ENCODE measurements at regions not wholly inside any gene's neighbourhood (a gene's known extent, or its start where the extent isn't known, plus 50 kb on each side); places are given as distances from the start of the nearest gene placed in this dataset.

- H3K4me3 ChIP-seq (ENCODE audit: low read depth, low read length) = no peak overlapping the region
- peaks cover 6% of the 10 kb centered on the region for H3K27me3 ChIP-seq (ENCODE audit: control insufficient read depth, insufficient read depth, low read length)
- DNase-seq (ENCODE audit: low read depth) = no peak
- TF ChIP-seq, protein P1, sequence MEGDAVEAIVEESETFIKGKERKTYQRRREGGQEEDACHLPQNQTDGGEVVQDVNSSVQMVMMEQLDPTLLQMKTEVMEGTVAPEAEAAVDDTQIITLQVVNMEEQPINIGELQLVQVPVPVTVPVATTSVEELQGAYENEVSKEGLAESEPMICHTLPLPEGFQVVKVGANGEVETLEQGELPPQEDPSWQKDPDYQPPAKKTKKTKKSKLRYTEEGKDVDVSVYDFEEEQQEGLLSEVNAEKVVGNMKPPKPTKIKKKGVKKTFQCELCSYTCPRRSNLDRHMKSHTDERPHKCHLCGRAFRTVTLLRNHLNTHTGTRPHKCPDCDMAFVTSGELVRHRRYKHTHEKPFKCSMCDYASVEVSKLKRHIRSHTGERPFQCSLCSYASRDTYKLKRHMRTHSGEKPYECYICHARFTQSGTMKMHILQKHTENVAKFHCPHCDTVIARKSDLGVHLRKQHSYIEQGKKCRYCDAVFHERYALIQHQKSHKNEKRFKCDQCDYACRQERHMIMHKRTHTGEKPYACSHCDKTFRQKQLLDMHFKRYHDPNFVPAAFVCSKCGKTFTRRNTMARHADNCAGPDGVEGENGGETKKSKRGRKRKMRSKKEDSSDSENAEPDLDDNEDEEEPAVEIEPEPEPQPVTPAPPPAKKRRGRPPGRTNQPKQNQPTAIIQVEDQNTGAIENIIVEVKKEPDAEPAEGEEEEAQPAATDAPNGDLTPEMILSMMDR (IDR thresholded peaks at IDR 0.05; ENCODE audit: insufficient read depth, low read length, poor library complexity, severe bottlenecking) = no peak
- H3K36me3 ChIP-seq (ENCODE audit: control insufficient read depth, insufficient read depth, low read length) = no peaks in the 10 kb centered on the region
Measured at GRCh38 chr6:33907227-33907626, 103.4 kb upstream of the MLN start.

DNA sequence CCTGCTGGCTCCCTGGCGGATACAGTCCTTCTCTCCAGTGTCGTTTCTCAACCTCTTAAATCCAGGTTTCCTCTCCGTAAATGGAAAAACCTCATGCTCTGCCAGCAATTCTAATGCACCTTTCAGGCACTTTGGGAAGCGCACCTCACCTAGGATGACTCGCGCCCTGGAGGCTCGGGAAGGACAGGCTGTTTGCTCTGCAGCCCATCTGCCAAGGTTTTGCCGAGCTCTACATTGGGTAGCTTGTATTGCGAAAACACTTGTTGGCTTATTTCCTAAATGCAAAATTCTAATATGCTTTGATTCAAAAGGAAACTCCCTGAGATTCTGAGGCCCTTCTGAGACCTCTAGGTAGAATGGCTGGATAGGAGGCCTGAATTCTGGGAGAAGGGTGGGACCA is 102.6 kb upstream of the MLN start:
- peaks cover 6% of the 10 kb centered on the region for H3K27me3 ChIP-seq (ENCODE audit: control insufficient read depth, insufficient read depth, low read length)

GRCh38 chr6:33905071-33905609 is 101.3 kb upstream of the MLN start:
- no peak for DNase-seq (ENCODE audit: low read depth)
- TF ChIP-seq, protein P1 (IDR thresholded peaks at IDR 0.05; ENCODE audit: insufficient read depth, low read length, poor library complexity, severe bottlenecking) = no peak
- no peaks in the 10 kb centered on the region for H3K36me3 ChIP-seq (ENCODE audit: control insufficient read depth, insufficient read depth, low read length)
- peaks cover 6% of the 10 kb centered on the region for H3K27me3 ChIP-seq (ENCODE audit: control insufficient read depth, insufficient read depth, low read length)
- H3K4me3 ChIP-seq (ENCODE audit: low read depth, low read length) = no peak overlapping the region

More for the DNA sequence above, 102.6 kb upstream of the MLN start:
- Histone ChIP-seq H3K4me3 (ENCODE audit: low read depth, low read length) (no peak overlapping the region), H3K36me3 (ENCODE audit: control insufficient read depth, insufficient read depth, low read length) (no peaks in the 10 kb centered on the region)
- no peak for DNase-seq (ENCODE audit: low read depth)
- TF ChIP-seq, protein P1 (IDR thresholded peaks at IDR 0.05; ENCODE audit: insufficient read depth, low read length, poor library complexity, severe bottlenecking) = no peak

DNA sequence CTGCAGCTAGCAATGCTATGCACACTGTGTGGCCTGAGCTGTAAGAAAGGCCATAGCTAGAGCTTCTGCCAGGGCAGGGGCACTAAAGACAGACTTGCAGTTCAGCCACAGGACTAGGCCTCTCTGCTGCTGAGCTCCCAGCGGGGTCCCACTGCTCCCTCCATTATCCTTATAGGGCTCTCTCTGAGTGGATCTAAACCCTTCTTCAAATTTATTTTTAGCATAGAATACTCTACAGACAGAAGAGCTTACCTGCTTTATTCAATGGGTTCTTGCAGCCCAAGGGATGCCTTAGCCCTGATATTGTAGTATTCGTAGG is 100.9 kb upstream of the MLN start:
- Histone ChIP-seq H3K27me3 (ENCODE audit: control insufficient read depth, insufficient read depth, low read length) (peaks cover 6% of the 10 kb centered on the region), H3K4me3 (ENCODE audit: low read depth, low read length) (no peak overlapping the region), H3K36me3 (ENCODE audit: control insufficient read depth, insufficient read depth, low read length) (no peaks in the 10 kb centered on the region)
- DNase-seq (ENCODE audit: low read depth) = no peak
- TF ChIP-seq, protein P1 (IDR thresholded peaks at IDR 0.05; ENCODE audit: insufficient read depth, low read length, poor library complexity, severe bottlenecking) = no peak

DNA sequence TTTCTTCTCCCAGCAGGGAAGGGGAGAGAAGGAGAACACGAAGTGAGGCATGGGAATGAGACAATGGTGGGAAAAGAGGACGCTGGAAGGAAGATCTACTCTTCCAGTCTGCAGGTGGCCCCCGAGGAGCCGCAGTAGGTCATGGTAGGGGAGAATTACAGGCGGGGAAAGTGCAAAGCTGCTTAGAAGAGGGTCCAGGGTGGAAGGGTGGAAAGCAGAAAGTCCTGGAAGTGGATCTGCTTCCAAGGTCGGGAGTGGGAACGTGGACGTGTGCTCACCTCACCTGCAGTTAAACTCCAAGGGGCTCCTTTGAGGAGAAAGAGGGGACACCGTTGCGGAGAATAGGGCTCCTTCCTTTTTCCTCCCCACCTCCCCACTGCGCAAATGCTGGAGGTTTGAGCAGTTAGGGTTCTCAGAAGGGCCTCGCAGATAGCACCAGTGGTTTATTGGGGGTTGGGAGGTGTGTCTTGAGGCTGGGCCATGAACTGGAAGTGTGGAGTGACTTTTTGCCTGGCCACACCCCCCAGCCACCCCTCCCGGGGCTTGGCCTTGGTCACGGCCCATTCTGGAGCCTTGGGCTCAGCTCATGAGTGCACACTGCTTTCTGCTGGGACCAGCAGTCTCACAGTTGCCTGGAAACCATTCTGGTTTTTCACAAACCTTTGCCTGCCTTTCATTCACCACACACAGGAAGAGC is 100.4 kb upstream of the MLN start:
- TF ChIP-seq, protein P1 (IDR thresholded peaks at IDR 0.05; ENCODE audit: insufficient read depth, low read length, poor library complexity, severe bottlenecking) = no peak
- no peaks in the 10 kb centered on the region for H3K36me3 ChIP-seq (ENCODE audit: control insufficient read depth, insufficient read depth, low read length)
- no peak overlapping the region for H3K4me3 ChIP-seq (ENCODE audit: low read depth, low read length)
- H3K27me3 ChIP-seq (ENCODE audit: control insufficient read depth, insufficient read depth, low read length) = peaks cover 6% of the 10 kb centered on the region
- no peak for DNase-seq (ENCODE audit: low read depth)

DNA sequence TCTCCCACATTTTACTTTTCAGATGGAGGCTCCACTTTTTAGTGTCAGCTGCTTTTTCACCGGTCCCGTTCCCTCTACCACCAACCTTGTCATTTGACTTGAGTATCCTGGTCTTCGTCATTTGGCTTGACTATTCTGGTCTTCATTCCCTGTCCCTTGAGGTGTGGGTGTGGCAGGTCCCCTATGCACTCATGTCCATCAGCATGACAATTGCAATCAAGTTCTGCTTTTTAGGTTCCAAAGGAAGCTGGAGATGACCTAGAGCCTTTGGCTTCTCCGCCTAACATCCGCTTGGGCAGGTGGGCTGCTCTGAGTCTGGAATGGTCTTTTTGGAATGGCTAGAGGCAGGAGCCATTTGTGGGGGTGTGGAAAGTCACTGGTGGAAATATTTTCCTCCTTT is 99.8 kb upstream of the MLN start:
- Histone ChIP-seq H3K4me3 (ENCODE audit: low read depth, low read length) (no peak overlapping the region), H3K27me3 (ENCODE audit: control insufficient read depth, insufficient read depth, low read length) (peaks cover 6% of the 10 kb centered on the region)
- TF ChIP-seq, protein P1 (IDR thresholded peaks at IDR 0.05; ENCODE audit: insufficient read depth, low read length, poor library complexity, severe bottlenecking) = no peak

More for the DNA sequence above, 99.8 kb upstream of the MLN start:
- no peaks in the 10 kb centered on the region for H3K36me3 ChIP-seq (ENCODE audit: control insufficient read depth, insufficient read depth, low read length)
- DNase-seq (ENCODE audit: low read depth) = no peak

Measured in kidney epithelial cell (primary cell).